ENCODE measurements at regions not wholly inside any gene's neighbourhood (a gene's known extent, or its start where the extent isn't known, plus 50 kb on each side); places are given as distances from the start of the nearest gene placed in this dataset.

GRCh38 chr17:77466140-77466539 lies 325.4 kb downstream of the SEC14L1 start:
- TF ChIP-seq CTCF (IDR thresholded peaks at IDR 0.05; ENCODE audit: control extremely low read depth, extremely low read depth, low read depth, missing control alignments): no peak
- ChIA-PET POLR2A (interaction anchor here (1.3 kb wide), 1 partner anchor 8 kb away, joined by 3 read pairs; no protein-coding TSS in a partner anchor), CTCF (interaction anchor here (1.0 to 1.6 kb wide), 3 partner anchors 8 to 36 kb away, joined by 3 to 6 read pairs (median 3); no protein-coding TSS in a partner anchor)
- DNase-seq (ENCODE audit: extremely low spot score): no peak

- TF ChIP-seq CTCF (IDR thresholded peaks at IDR 0.05; ENCODE audit: control extremely low read depth, extremely low read depth, low read depth, missing control alignments): no peak
- no peak for DNase-seq (ENCODE audit: extremely low spot score)
- POLR2A ChIA-PET: no interaction called here
- CTCF ChIA-PET: interaction anchor here (1.6 kb wide), 1 partner anchor 36 kb away, joined by 6 read pairs; no protein-coding TSS in a partner anchor
Observed at GRCh38 chr17:77466596-77467223, 325.9 kb downstream of the SEC14L1 start.

GRCh38 chr17:77467521-77467920 lies 326.8 kb downstream of the SEC14L1 start:
- POLR2A ChIA-PET: no interaction called here
- CTCF ChIA-PET: interaction anchor here (2.2 kb wide), 1 partner anchor 38 kb away, joined by 9 read pairs; no protein-coding TSS in a partner anchor
- no peak for TF ChIP-seq CTCF (IDR thresholded peaks at IDR 0.05; ENCODE audit: control extremely low read depth, extremely low read depth, low read depth, missing control alignments)

GRCh38 chr17:77468897-77469296 lies 328.1 kb downstream of the SEC14L1 start:
- POLR2A ChIA-PET: interaction anchor here (0.6 kb wide), 1 partner anchor 671 kb away, joined by 3 read pairs; no protein-coding TSS in a partner anchor
- no peak for TF ChIP-seq CTCF (IDR thresholded peaks at IDR 0.05; ENCODE audit: control extremely low read depth, extremely low read depth, low read depth, missing control alignments)
- CTCF ChIA-PET: interaction anchor here (1.2 to 2.2 kb wide), 3 partner anchors 17 to 39 kb away, joined by 3 to 9 read pairs (median 5); no protein-coding TSS in a partner anchor
- no peak for DNase-seq (ENCODE audit: extremely low spot score)

More at GRCh38 chr17:77467521-77467920, 326.8 kb downstream of the SEC14L1 start:
- DNase-seq (ENCODE audit: extremely low spot score): no peak

GRCh38 chr17:77470330-77470786 lies 329.6 kb downstream of the SEC14L1 start:
- DNase-seq (ENCODE audit: extremely low spot score): no peak
- ChIA-PET POLR2A (interaction anchor here (1.5 kb wide), 1 partner anchor 10 kb away, joined by 6 read pairs; no protein-coding TSS in a partner anchor), CTCF (interaction anchor here (1.6 to 2.9 kb wide), 3 partner anchors 25 to 41 kb away, joined by 4 to 17 read pairs (median 9); no protein-coding TSS in a partner anchor)
- TF ChIP-seq CTCF (IDR thresholded peaks at IDR 0.05; ENCODE audit: control extremely low read depth, extremely low read depth, low read depth, missing control alignments): no peak

GRCh38 chr17:77470800-77471733 lies 330.3 kb downstream of the SEC14L1 start:
- ChIA-PET POLR2A (interaction anchor here (0.5 to 1.5 kb wide), 3 partner anchors 9 to 711 kb away, joined by 3 to 6 read pairs (median 4); no protein-coding TSS in a partner anchor), CTCF (interaction anchor here (1.1 to 2.9 kb wide), 5 partner anchors 11 to 41 kb away, joined by 3 to 17 read pairs (median 6); no protein-coding TSS in a partner anchor)
- no peak for TF ChIP-seq CTCF (IDR thresholded peaks at IDR 0.05; ENCODE audit: control extremely low read depth, extremely low read depth, low read depth, missing control alignments)
- no peak for DNase-seq (ENCODE audit: extremely low spot score)
